ENCODE measurements at regions not wholly inside any gene's neighbourhood (a gene's known extent, or its start where the extent isn't known, plus 50 kb on each side); places are given as distances from the start of the nearest gene placed in this dataset.
"Not testable (repeated sequence)": the region's sequence is repeated elsewhere in the genome, so short reads cannot be mapped to it uniquely, and the experiment has no call there.

GRCh38 chr4:132094017-132094416 lies 1055.1 kb upstream of the PCDH10 start:
- DNase-seq = no peak

DNA sequence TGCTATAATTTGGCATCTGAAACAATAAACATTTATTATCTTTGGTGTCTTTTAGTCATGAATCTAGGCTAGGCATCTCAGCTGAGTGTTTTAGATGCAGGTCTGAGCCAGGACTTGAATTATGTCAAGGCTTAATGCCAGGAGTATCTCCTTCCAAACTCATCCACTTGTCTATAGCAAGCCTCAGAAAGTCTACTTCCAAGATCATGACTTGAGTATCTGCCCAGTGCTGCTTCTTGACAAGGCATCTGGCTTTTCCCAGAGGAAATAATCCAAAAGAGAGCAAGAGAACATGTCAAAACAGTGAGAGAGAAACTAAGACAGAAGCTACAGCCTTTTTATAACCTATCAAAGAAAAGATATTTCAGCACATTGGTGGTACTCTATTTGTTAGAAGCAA lies 1052.1 kb upstream of the PCDH10 start:
- DNase-seq = no peak

DNA sequence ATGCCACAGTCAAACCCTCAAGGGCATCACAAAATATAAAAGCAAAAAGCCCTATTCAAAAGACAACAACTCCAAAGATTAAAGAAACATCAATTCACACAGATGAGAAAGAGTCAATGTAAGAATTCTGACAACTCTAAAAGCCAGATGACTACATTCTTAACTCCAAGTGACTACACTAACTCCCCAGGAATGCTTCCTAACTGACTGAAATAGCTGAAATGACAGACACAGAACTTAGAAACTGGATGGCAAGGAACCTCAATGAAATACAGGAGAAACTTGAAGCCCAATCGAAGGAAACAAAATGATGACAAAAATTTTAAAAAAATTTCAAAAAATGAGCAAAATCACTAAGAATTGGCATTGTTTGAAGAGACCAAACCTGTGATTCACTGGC lies 1047.6 kb upstream of the PCDH10 start:
- no peak for DNase-seq

DNA sequence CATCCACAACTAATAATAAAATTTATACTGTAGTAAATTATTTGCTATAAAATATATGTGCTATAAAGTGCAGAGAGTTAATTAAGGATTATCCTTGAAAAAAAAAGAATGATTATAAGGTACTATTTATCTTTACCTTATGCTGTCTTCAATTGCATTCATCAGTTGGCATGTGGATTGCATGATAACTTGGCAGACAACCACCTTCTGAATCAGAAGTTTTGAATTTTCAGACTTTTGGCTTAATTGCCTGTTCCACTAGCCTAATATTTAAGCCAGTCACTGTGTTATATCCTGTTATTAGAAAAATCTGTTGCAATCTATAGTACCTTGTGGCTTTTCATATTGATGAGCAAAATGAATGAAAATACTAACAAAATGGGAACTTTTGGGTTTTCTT lies 1040.3 kb upstream of the PCDH10 start:
- DNase-seq = no peak

DNA sequence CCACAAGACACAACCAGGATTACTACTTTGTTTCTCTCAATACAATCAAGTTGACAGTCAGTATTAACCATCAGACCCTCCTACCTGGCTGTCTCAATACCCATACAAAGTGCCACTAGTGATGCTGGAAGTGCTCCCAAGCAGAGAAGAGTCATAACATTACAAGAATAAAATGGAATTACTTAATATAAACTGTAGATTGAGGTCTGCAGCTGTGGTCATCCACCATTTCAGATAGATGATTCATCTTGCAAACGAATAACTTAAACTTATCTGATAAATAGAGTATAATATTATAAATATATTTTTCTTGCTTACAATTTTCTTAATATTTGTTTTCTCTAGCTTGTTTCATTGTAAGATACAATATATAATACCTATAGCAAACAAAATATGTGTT lies 1034.2 kb upstream of the PCDH10 start:
- no peak for DNase-seq

DNA sequence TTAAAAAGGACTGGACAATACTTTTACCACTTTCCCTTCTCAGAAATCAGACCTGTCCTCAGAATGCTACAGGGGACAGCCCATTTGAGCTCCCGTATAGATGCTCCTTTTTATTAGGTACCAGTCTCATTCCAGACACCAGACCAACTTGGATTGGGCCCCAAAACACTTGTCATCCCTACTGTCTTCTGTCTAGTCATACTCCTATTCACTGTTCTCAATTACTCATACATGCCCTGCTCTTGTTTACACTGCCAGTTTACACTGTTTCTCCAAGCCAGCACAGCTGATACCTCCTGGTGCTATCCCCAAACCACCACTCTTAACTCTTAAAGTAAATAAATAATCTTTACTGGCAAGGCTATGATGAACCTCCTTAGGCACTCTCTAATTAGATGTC lies 1026.4 kb upstream of the PCDH10 start:
- DNase-seq = not testable (repeated sequence)

- no peak for DNase-seq
Observed at GRCh38 chr4:132123870-132124623, 1025.0 kb upstream of the PCDH10 start.

DNA sequence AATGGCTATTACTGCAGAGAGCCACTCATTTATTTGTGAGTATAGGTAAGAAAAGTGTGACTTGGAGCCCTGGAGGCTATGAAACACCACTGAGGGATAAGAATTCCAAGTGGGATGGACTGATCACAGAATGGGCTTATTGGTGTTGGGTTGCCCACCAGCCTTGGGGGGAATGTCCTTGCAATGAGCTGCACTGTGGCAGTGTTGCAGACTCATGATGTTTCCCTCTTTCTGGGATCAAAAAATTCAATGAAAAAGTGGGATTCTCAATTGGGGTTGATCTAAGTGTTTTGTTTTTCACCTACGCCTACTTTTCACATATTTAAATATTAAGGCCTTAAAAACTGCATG lies 1024.5 kb upstream of the PCDH10 start:
- DNase-seq = no peak

GRCh38 chr4:132125131-132125530 lies 1024.0 kb upstream of the PCDH10 start:
- no peak for DNase-seq

- DNase-seq = no peak
Observed at GRCh38 chr4:132132433-132132832, 1016.7 kb upstream of the PCDH10 start.

DNA sequence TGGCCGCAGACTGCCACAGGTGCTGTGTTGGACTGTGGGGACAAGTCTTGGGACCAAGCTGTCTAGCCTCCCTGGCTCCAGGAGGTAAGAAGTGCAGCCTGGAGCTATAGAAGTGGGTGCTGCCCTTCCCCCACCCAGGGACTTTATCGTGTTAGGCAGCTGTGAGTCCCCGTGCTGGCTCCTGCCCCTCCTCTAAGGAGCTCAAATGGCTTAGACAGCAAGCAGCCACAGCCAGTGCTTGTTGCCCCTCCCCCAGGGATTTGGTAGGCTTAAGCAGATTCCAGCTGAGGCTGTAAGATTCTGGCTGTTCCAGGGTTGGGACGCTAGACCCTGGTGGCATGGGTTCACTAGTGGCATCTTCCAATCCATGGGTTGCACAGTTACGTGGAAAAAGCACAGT lies 979.4 kb upstream of the PCDH10 start:
- DNase-seq = no peak

GRCh38 chr4:132180020-132180427 lies 969.1 kb upstream of the PCDH10 start:
- no peak for DNase-seq

DNA sequence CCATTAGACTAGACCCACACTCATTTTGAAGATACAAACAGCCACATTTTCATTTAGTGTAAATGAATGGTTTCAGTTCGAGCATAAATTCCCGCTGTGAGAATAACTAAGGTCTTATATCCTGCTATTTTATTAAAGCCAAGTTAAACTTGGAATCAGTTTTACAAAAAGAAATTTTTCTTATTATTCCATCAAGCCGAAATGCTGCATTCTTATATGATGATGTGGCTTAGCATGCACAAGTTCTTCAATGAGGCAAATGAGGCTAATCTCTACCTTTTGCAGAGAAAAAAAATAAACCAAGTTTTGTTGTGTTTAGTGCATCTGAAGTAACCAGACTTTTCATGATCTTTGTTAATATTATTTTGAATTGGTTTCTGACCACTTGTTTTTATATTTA lies 953.9 kb upstream of the PCDH10 start:
- DNase-seq = no peak

DNA sequence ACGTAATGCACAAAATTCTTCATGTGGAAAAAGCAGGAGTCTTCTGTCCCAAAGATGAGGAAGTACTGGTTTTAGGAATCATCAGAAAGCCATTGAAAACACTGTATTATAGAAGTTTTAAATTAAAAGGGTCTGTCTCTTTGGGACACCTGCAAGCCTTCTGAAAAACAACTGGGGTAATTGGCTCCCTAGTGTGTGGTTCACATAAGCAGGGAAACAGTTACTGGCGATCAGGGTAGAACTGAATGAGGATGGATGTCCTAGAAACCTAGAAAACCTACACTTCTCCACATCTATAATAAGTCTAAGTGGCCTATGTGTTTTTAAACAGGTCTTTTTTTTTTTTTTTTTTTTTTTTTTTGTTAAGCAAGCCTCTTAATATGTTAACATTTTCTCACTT lies 945.5 kb upstream of the PCDH10 start:
- DNase-seq = no peak

DNA sequence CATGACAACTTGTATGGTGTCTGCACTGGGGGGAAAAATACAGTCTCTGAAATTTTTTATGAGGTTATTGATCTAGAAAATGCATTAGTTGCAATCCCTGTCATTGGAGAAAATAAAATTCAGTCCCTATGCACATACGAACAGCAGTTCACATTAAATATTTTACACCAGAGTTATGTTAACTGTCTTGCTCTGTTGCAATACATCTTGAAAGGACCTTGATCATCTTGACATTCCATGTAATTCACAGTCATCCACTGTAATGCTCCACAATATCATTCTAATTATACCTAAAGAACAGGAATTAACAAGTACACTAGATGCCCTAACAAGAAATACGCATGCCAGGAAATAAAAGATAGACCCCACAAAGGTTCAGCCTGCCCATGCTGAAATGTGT lies 934.6 kb upstream of the PCDH10 start:
- DNase-seq = no peak

GRCh38 chr4:132218406-132218805 lies 930.7 kb upstream of the PCDH10 start:
- no peak for DNase-seq

- DNase-seq = no peak
Observed at GRCh38 chr4:132227151-132227856, 921.8 kb upstream of the PCDH10 start.

GRCh38 chr4:132227857-132228165 lies 921.3 kb upstream of the PCDH10 start:
- DNase-seq = peak in 1 of 2 donors; percentile 2

GRCh38 chr4:132228676-132229075 lies 920.4 kb upstream of the PCDH10 start:
- DNase-seq = no peak

DNA sequence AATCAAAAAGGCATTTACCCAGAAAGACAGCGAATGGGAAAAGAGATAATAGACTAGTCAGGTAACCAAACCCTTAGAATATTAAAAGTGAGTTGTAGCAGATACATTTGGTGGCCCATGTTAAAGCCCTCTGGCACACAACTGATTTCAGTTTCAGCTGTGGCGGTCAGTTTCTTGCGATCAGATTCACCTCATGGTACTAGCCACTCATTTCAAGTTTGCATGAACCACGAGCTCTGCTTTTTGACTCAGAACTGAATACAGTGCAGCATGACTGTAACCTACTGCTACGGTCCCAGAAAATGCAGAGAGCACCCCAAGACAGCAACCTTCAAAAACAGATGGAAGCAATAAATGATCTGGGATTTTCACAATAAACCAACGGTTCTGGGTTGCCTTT lies 919.1 kb upstream of the PCDH10 start:
- DNase-seq = no peak

DNA sequence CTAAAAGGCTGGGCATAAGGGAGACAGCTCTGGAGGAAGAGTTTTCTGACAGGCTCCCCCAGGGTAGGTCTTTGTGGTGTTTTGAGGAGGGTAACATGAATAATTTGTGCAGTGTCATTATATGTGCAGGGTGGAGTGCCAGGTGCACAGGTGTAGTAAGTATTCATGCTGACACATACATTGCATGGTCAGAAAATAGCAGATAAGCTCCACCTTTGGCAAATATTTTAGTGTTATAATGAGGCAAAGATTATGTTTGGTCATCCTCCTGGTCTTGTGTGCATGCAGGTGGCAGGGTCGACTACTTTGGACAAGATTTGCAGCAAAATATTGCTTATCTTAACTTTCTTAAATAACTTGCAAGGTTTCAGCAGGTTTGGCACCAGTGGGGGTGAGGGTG lies 910.4 kb upstream of the PCDH10 start:
- no peak for DNase-seq

GRCh38 chr4:132240081-132240480 lies 909.0 kb upstream of the PCDH10 start:
- no peak for DNase-seq

DNA sequence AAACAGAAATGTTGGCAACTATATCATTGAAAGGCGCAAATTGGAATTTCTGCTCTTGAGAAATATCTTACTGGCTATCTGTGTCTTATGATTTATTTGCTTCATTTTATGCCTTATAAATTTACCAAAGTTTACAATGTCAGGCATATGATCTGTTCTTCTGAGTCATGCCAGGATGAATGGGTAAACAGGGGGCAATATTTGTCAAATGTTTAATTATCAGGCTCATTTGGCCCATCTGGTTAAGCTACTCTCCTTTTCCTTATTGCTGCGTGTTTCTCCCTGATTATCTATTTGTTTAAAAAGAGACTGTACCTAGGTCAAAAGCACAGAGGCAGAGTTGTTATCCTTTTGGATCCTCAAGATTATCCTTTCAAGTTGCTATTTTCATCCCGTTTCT lies 903.8 kb upstream of the PCDH10 start:
- DNase-seq = no peak

GRCh38 chr4:132264176-132264575 lies 884.9 kb upstream of the PCDH10 start:
- DNase-seq = no peak

Measured in right lung (tissue), 2 donors.